ENCODE measurements at regions not wholly inside any gene's neighbourhood (a gene's known extent, or its start where the extent isn't known, plus 50 kb on each side); places are given as distances from the start of the nearest gene placed in this dataset.
"Not testable (repeated sequence)": the region's sequence is repeated elsewhere in the genome, so short reads cannot be mapped to it uniquely, and the experiment has no call there.

DNA sequence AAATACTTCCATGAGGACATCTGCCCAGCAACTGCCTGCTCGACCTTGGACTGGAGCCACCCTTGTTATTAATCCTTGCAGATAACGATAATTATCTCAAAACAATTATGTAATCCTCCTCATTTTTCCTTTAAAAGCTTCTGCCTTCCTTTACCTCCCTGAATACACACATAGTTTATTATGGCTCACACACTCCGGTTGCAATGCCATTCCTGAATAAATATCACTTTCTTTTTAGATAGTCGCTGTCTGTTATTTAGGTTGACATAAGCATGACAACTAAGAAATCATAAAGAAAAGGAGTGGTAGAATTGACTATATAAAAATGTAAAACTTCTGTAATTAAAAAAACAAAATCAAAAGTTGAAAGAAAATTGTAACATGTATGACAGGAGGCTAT, 64.8 kb downstream of the B4GALT7 start:
- DNase-seq; H3K27ac ChIP-seq; intact Hi-C loops (cut with DNase I; ENCODE audit: low total_unique reads); H3K27me3 ChIP-seq; H3K4me3 ChIP-seq; H3K36me3 ChIP-seq; H3K9me3 ChIP-seq; H3K4me1 ChIP-seq: not testable (repeated sequence)

DNA sequence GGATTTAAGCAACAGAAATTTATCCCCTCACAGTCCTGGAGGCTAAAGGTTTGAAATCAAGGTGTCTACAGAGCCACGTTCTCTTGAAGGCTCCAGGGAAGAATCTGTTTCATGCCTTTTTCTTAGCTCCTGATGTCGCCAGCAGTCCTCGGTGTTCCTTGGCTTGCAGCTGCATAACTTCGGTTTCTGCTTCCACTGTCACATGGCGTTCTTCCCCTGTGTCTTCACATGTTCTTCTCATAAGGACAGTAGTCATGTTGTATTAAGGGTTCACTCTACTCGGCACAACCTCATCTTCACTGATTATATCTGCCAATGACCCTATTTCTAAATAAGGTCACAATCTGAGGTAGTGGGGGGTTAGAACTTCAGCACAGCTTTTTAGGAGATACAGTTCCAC, 65.2 kb downstream of the B4GALT7 start:
- H3K9me3 ChIP-seq; H3K27ac ChIP-seq; DNase-seq; H3K4me1 ChIP-seq; H3K4me3 ChIP-seq; H3K36me3 ChIP-seq; intact Hi-C loops (cut with DNase I; ENCODE audit: low total_unique reads); H3K27me3 ChIP-seq: not testable (repeated sequence)

DNA sequence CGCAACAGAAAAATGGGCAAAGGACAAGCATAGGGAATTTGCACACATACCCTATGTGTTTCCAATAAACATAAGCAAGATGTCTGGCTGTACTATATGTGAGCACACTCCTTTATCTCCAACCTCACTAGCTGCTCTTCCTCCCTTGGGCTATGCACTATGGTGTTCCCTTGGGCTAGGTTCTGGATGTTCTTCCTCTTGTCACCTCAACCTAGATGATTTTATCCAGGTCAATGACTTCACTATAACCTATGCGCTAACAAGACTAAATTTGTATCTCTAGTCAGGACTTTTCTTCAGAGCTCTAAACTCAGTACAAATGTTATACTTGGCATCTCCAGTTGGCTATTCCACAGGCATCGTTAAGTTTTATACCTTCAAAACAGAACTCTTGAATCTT, 66.0 kb downstream of the B4GALT7 start:
- H3K4me1 ChIP-seq; DNase-seq; H3K4me3 ChIP-seq; intact Hi-C loops (cut with DNase I; ENCODE audit: low total_unique reads); H3K27me3 ChIP-seq; H3K36me3 ChIP-seq; H3K27ac ChIP-seq; H3K9me3 ChIP-seq: not testable (repeated sequence)

DNA sequence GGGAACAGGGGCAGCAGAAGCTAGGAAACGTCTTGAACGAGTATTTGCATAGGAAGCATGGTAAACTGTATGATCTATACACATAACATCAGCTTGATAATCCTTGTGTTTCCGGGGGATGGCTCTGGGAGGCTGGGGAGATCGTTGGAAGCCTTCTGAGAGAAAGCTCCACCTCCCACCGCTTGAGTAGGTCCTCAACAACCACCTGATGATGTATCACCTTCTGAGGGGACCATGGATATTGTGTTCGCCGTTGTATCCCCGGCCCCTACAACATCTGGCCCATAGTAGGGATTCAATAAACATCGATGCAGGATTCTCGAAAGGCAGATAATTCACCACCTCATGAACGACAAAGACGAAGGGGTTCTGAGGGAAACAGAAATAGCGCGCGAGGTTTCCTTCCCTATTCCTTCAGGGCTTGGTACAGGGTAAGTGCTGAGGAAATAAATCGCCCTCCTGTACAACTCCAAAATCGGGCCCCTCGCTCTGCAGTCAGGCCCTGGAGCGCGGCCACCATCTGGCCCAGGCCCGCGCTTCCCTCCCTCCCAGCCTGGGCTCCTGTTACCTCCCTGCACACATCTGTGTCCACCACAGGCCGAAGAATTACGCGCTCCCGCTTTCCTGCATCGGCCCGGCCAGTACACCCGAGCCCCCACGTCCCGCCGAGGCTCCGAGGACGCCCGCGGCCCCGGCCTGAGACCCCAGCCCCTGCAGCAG, 71.3 kb downstream of the B4GALT7 start:
- H3K4me3 ChIP-seq: peak overlapping the region; percentile 39 to 40
- H3K4me1 ChIP-seq; intact Hi-C loops (cut with DNase I; ENCODE audit: low total_unique reads); H3K27me3 ChIP-seq; H3K9me3 ChIP-seq; H3K27ac ChIP-seq; H3K36me3 ChIP-seq; DNase-seq: not testable (repeated sequence)

DNA sequence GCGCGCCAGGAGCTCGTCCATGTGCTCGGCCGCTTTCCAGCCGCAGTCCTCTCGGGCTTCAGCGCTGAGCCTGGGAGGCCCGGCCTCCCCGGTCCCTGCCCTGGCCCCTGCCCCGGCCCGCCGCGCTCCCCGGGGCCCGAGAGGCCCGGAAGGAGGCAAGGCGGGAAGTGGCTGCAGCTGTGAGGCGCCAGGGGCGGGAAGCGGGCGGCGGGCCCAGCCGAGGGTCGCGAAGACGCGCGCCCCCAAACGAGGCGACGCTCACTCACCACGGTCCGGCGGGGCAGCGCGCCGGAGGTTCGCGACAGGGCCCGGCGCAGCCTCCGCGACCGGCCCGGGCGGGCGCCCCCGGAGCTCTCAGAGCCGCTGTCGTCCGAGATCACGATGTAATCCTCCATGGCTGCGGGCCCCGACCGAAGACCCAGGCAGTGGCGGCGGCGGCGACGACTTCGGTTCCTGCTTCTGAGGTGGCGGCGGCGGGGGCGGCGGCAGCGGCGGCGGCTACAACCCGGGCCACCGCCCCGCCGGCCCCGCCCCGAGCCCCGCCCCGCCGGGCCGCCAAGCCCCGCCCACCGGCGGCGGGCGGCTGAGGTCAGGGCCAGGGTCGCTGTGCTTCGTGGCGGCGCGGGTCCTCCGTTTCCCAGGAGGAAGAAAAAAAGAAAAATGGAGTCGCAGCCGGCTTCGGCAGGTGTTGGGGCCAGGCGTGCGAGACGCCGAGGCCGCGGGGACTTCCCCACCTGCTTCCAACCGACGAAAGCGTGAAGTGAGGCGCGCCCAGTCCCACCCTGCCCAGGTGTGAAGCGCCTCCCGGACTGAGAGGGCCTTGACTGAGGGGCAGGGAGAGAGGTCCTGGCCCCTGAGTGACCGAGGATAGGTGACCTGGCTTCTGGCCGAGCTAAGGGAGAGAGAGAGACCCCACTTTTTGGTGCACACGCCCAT, 72.1 kb downstream of the B4GALT7 start:
- DNase-seq: peak; percentile 53 to 74
- H3K36me3 ChIP-seq; H3K27ac ChIP-seq; H3K27me3 ChIP-seq; H3K4me1 ChIP-seq; H3K9me3 ChIP-seq; intact Hi-C loops (cut with DNase I; ENCODE audit: low total_unique reads): not testable (repeated sequence)
- H3K4me3 ChIP-seq: peak overlapping the region; percentile 60 to 61
